AG04449 (cell line): ENCODE measurements at regions not wholly inside any gene's neighbourhood (a gene's known extent, or its start where the extent isn't known, plus 50 kb on each side); places are given as distances from the start of the nearest gene placed in this dataset.

Experiments used
- CTCF ChIA-PET: fragments of 350-600 bp; formaldehyde crosslinking; extraction: SDS; loops from one replicate; lab custom pipeline; 2021; ENCODE audit warnings: antibody characterized with exemption; lab: Yijun Ruan, JAX
- POLR2A ChIA-PET: fragments of 400-600, 350-600 bp; formaldehyde crosslinking; extraction: SDS; loops from one replicate; lab custom pipeline; 2020; ENCODE audit warnings: antibody characterized with exemption, inconsistent platforms; lab: Yijun Ruan, JAX
- DNase-seq: peaks from one replicate; pipeline ENCODE4 v3.0.0-alpha.2; 2010; ENCODE audit warnings: low read depth, low spot score
- H3K4me3 ChIP-seq: 2 replicates; pipeline ENCODE4 v1.5.1; 2011; ENCODE audit warnings: low read depth, mild to moderate bottlenecking, control low read depth, low read length
- TF ChIP-seq, protein P1 (sequence below): IDR thresholded peaks from one replicate; pipeline ENCODE4 v1.5.1; 2011; ENCODE audit warnings: mild to moderate bottlenecking, moderate library complexity, low read length, control low read depth, inconsistent platforms; ENCODE audit not compliant: insufficient read depth; ENCODE audit errors: missing control alignments

DNA sequence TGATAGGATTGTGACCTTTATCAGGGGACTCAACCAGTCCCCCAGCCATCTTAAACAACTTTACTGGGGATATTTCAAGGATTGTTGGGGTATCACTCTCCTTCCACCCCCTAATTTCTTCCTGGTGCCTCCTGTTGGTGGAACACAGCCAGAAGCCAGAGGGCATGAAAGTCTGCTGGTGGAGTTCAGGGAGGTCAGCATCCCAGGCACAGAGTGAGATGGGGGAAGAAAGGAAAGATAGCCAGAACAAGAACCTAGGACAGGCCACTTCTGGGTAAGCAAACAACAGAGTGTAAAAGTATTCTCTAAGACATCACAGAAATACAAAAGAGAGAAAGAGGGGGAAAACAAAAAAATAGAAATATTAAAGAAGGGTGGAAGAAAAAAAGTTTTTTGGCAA, 101.8 kb downstream of the SPRY2 start:
- ChIA-PET CTCF (no interaction called here), POLR2A (no interaction called here)
- TF ChIP-seq, protein P1, sequence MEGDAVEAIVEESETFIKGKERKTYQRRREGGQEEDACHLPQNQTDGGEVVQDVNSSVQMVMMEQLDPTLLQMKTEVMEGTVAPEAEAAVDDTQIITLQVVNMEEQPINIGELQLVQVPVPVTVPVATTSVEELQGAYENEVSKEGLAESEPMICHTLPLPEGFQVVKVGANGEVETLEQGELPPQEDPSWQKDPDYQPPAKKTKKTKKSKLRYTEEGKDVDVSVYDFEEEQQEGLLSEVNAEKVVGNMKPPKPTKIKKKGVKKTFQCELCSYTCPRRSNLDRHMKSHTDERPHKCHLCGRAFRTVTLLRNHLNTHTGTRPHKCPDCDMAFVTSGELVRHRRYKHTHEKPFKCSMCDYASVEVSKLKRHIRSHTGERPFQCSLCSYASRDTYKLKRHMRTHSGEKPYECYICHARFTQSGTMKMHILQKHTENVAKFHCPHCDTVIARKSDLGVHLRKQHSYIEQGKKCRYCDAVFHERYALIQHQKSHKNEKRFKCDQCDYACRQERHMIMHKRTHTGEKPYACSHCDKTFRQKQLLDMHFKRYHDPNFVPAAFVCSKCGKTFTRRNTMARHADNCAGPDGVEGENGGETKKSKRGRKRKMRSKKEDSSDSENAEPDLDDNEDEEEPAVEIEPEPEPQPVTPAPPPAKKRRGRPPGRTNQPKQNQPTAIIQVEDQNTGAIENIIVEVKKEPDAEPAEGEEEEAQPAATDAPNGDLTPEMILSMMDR, result no peak
- DNase-seq, result no peak
- no peak overlapping the region for H3K4me3 ChIP-seq

DNA sequence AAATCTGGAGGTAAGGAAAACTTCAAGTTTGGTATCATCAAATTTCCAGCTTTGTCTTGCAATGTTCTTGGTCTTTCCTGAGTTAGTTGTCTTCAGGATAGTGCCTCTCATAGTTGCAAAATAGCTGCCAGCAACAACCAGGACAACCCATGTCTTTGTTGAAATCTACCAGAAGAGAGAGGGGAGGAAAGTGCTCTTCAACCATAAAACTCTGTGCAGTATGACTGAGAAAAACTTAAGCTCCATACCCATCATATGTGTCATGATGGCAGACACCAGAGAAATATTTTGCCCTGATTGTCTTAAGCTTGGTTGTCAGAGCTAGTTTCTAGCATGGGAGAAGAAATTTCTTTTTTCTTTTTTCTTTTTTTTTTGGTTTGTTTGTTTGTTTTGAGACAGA, 103.3 kb downstream of the SPRY2 start:
- peak; percentile 40 for DNase-seq
- TF ChIP-seq, protein P1, result no peak
- ChIA-PET CTCF (interaction anchor here (0.6 to 1.1 kb wide), 2 partner anchors 11 to 105 kb away, joined by 3 to 4 read pairs; no protein-coding TSS in a partner anchor), POLR2A (interaction anchor here (0.6 kb wide), 1 partner anchor 155 kb away, joined by 3 read pairs; no protein-coding TSS in a partner anchor)
- H3K4me3 ChIP-seq, result no peak overlapping the region

DNA sequence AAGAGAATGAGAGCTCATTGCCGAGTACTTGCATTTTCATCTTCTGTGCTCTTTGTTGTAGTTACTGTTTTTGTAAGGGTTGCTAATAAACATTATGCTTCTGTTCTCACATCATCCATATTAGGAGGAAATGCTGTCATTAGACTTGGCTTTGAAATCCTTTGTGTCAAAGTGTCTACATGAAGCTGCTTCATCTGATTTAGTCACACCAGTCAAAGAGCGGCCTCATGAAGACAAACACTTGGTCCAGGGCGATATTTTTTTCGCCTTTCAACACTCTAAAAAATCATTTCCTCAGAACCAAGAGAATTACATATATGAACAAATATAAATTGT, 105.0 kb downstream of the SPRY2 start:
- no peak for DNase-seq
- TF ChIP-seq, protein P1, result no peak
- H3K4me3 ChIP-seq, result no peak overlapping the region
- ChIA-PET CTCF (no interaction called here), POLR2A (no interaction called here)

DNA sequence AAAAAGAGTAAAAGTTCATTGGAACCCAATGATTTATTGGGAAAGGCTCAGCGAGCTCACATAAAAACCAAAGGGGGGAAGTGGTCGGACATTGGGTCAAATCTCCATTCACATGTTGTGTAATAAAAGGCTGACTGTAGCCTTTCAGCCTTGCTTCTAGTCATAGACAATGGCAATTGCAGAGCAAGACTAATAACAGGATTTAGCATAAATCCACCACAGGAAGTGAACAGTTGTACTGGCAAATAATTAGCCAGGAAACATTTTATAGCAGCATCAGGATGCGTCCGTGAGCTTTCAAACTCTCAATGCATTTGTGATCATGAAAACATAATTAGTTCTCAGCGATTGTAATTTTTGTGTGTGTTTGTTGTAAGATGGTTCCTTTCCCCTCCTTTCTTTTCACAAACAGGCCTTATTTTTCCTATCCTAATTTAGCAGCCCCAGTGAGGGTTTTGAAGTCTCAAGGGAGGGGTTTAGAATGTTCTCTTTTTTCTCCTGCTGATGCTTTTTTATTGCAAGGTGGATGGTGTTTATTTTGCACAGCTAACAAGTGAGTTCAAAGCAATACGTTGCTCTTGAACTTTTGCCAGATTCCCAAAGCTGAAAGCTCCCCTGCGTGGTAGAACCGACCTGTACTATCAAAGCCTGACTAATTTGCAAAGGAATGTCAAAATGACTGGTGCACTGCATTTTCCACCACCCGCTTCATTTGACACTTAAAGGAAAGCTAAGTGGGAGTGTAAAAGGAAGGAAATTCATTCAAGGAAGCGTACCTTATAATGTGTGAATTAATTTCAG, 105.6 kb downstream of the SPRY2 start:
- TF ChIP-seq, protein P1, result no peak
- ChIA-PET POLR2A (no interaction called here), CTCF (no interaction called here)
- DNase-seq, result no peak
- H3K4me3 ChIP-seq, result no peak overlapping the region

DNA sequence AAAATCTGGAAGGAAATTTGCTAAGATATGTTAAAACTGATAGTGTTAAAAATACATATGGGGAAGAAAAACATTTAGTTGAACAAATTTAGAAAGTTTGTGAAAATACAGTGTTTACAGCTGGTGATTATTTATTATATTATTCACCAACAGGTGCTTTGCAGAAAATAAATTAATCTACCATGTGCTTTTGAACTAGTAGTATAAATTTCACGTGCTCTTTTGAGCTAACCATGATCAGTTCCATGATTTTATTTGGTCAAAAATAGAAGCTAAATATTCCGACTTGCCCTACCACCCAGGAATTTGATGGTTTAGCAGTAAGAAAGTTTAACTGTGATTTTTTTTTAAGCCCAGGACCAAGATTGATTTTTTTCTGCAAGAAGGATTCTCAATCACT, 113.3 kb downstream of the SPRY2 start:
- CTCF ChIA-PET, result no interaction called here
- POLR2A ChIA-PET, result no interaction called here
- TF ChIP-seq, protein P1, result no peak
- no peak overlapping the region for H3K4me3 ChIP-seq
- no peak for DNase-seq

DNA sequence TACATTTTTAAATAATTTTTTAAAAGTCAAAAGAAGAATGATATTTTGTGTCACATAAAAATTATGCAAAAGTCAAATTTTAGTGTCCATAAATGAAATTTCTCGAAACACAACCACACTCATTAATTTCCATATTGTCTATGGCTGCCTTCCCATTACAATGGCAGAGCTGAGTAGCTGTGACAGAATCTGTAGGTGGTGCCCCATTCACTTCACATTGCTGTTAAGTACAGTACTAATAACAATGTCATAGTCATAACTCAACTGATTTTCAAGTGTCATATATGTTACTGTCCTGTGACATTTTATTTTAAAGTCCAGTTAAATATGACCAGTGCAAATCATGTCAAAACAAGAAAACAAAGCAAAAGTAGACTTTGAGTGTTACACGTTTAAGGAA, 114.3 kb downstream of the SPRY2 start:
- ChIA-PET POLR2A (interaction anchor here (0.7 kb wide), 1 partner anchor 416 kb away, joined by 4 read pairs; no protein-coding TSS in a partner anchor), CTCF (no interaction called here)
- TF ChIP-seq, protein P1, result no peak
- no peak for DNase-seq
- no peak overlapping the region for H3K4me3 ChIP-seq
